Panc1 (cell line): ENCODE measurements at regions not wholly inside any gene's neighbourhood (a gene's known extent, or its start where the extent isn't known, plus 50 kb on each side); places are given as distances from the start of the nearest gene placed in this dataset.

Experiments used
- ATAC-seq: fragments of 200-7000 bp; cut with Tn5 transposase; 2 replicates; pipeline ENCODE4 v1.9.1; 2020; ENCODE audit warnings: mild to moderate bottlenecking, moderate library complexity
- BruUV-seq: library from RNA; stranded (reverse); fragments of 400-500 nt; replicated peaks from 2 replicates; lab custom pipeline; 2021; lab: Mats Ljungman, UMichigan
- CTCF ChIA-PET: fragments of 300-600 bp; sonication (Branson Sonifier 250); formaldehyde crosslinking; loops from one replicate; lab custom pipeline; 2022; ENCODE audit warnings: antibody characterized with exemption; lab: Charles Lee
- POLR2A ChIA-PET: fragments of 300-600 bp; sonication (Branson Sonifier 250); formaldehyde crosslinking; loops from one replicate; lab custom pipeline; 2022; ENCODE audit warnings: antibody characterized with exemption; lab: Charles Lee
- DNase-seq: peaks from one replicate; pipeline ENCODE4 v3.0.0-alpha.2; 2010; ENCODE audit warnings: low read depth, low spot score
- H3K27ac ChIP-seq: 2 replicates; pipeline ENCODE4 v1.5.1; 2011; ENCODE audit warnings: mild to moderate bottlenecking, low read length, inconsistent platforms
- H3K27me3 ChIP-seq: fragments of 200-500 bp; sonication (Bioruptor generic); 2 replicates; pipeline ENCODE4 v1.6.0; 2014; ENCODE audit warnings: low read length, inconsistent platforms; ENCODE audit not compliant: control insufficient read depth, insufficient read depth
- H3K36me3 ChIP-seq: fragments of 200-500 bp; sonication (Bioruptor generic); 2 replicates; pipeline ENCODE4 v1.5.1; 2014; ENCODE audit warnings: inconsistent platforms, mild to moderate bottlenecking, low read length, moderate library complexity; ENCODE audit not compliant: control insufficient read depth, insufficient read depth
- H3K4me1 ChIP-seq: 2 replicates; pipeline ENCODE4 v1.5.1; 2011; ENCODE audit warnings: inconsistent platforms, mild to moderate bottlenecking, low read length, moderate library complexity; ENCODE audit not compliant: control insufficient read depth, insufficient read depth
- H3K4me3 ChIP-seq, 2 experiments: 2 replicates each; pipeline ENCODE4 v1.5.1; 2011 to 2012; ENCODE audit warnings: low read depth in 2 of 2, low read length in 2 of 2, mild to moderate bottlenecking in 2 of 2, inconsistent platforms in 1 of 2, moderate library complexity in 1 of 2
- H3K9me3 ChIP-seq: fragments of 200-500 bp; sonication (Bioruptor generic); 2 replicates; pipeline ENCODE4 v1.5.1; 2014; ENCODE audit warnings: low read depth, mild to moderate bottlenecking, inconsistent platforms, low read length, moderate library complexity; ENCODE audit not compliant: control insufficient read depth, insufficient read depth
- CTCF ChIP-seq: fragments of 450-650 bp; IDR thresholded peaks from 2 replicates; pipeline ENCODE4 v1.5.1; 2017; ENCODE audit warnings: mild to moderate bottlenecking
- POLR2AphosphoS5 ChIP-seq: IDR thresholded peaks from 2 replicates; pipeline ENCODE4 v1.6.1; 2012; ENCODE audit warnings: mild to moderate bottlenecking, low read depth, low read length, moderate library complexity
- REST ChIP-seq, 2 experiments: IDR thresholded peaks; 2 replicates each; pipeline ENCODE4 v1.6.1; 2011 to 2012; ENCODE audit warnings: low read depth in 2 of 2, control low read depth in 1 of 2, low read length in 1 of 2, mild to moderate bottlenecking in 1 of 2, moderate library complexity in 1 of 2; ENCODE audit not compliant: insufficient read depth in 1 of 2
- SIN3A ChIP-seq: IDR thresholded peaks from 2 replicates; pipeline ENCODE4 v1.6.1; 2012; ENCODE audit warnings: low read depth, mild to moderate bottlenecking, low read length, moderate library complexity, borderline replicate concordance; ENCODE audit not compliant: insufficient read depth
- TCF7L2 ChIP-seq: IDR thresholded peaks from 2 replicates; pipeline ENCODE4 v1.6.1; 2011; ENCODE audit warnings: mild to moderate bottlenecking, low read depth, low read length, inconsistent platforms
- in situ Hi-C: cut with HindIII; loops from 2 replicates; pipeline ENCODE4 v1.10.0; 2016; ENCODE audit warnings: low sequenced_read_pairs, low pct_unique_long_range_greater_than_20kb
- intact Hi-C: fragments of 100-400 bp; cut with micrococcal nuclease; formaldehyde crosslinking; loops from one replicate; pipeline ENCODE4 v1.10.0; 2022; ENCODE audit not compliant: unreplicated experiment

- no peak for ATAC-seq
- no TSS peak for BruUV-seq
- TF ChIP-seq POLR2AphosphoS5 (no peak), SIN3A (no peak), REST (IDR thresholded peaks at IDR 0.05; ENCODE audit: insufficient read depth in 1 of 2, low read depth in 2 of 2, low read length in 1 of 2) (no peak), CTCF (no peak), TCF7L2 (no peak)
- in situ Hi-C loops = no loop called here
- no peaks in the 10 kb centered on the region for H3K4me1 ChIP-seq
- no peaks in the 10 kb centered on the region for H3K36me3 ChIP-seq
- H3K9me3 ChIP-seq = no peaks in the 10 kb centered on the region
- intact Hi-C loops = no loop called here
- H3K27me3 ChIP-seq = no peaks in the 10 kb centered on the region; the same call in 1 of the 2 replicates
- H3K27ac ChIP-seq = no peak overlapping the region
- ChIA-PET CTCF (no interaction called here), POLR2A (no interaction called here)
- no peak overlapping the region for H3K4me3 ChIP-seq
- no peak for DNase-seq
Observed at GRCh38 chr14:56703947-56704346, 106.3 kb downstream of the OTX2 start.

- no peaks in the 10 kb centered on the region for H3K9me3 ChIP-seq
- in situ Hi-C loops = no loop called here
- H3K4me1 ChIP-seq = no peaks in the 10 kb centered on the region
- H3K4me3 ChIP-seq = no peak overlapping the region
- BruUV-seq = no TSS peak
- no peak overlapping the region for H3K27ac ChIP-seq
- DNase-seq = no peak
- ChIA-PET POLR2A (no interaction called here), CTCF (no interaction called here)
- TF ChIP-seq POLR2AphosphoS5 (no peak), CTCF (no peak), REST (IDR thresholded peaks at IDR 0.05; ENCODE audit: insufficient read depth in 1 of 2, low read depth in 2 of 2, low read length in 1 of 2) (no peak), SIN3A (no peak), TCF7L2 (no peak)
- ATAC-seq = no peak
- intact Hi-C loops = no loop called here
- no peaks in the 10 kb centered on the region; the same call in 1 of the 2 replicates for H3K27me3 ChIP-seq
- no peaks in the 10 kb centered on the region for H3K36me3 ChIP-seq
Observed at GRCh38 chr14:56702515-56702914, 107.8 kb downstream of the OTX2 start.
